Effector memory CD8-positive, alpha-beta T cell (primary cell): ENCODE measurements at regions not wholly inside any gene's neighbourhood (a gene's known extent, or its start where the extent isn't known, plus 50 kb on each side); places are given as distances from the start of the nearest gene placed in this dataset.

Experiments used
- ATAC-seq: fragments of 150-1000 bp; cut with Tn5 transposase; replicated peaks from 2 replicates; pipeline ENCODE4 v1.10.0; 2021; ENCODE audit warnings: mild to moderate bottlenecking, moderate library complexity
- DNase-seq, 3 experiments: peaks; one replicate each; pipeline ENCODE4 v3.0.0; 2021
- H3K27ac Mint-ChIP-seq, 2 donors: one replicate each; pipeline ENCODE4 v1.8.0; 2022; ENCODE audit warnings: mild to moderate bottlenecking in 2 of 2, mixed read lengths in 2 of 2, moderate library complexity in 2 of 2
- H3K27me3 Mint-ChIP-seq, 2 donors: one replicate each; pipeline ENCODE4 v1.8.0; 2022; ENCODE audit warnings: mixed read lengths in 2 of 2
- H3K36me3 Mint-ChIP-seq: one replicate; pipeline ENCODE4 v1.8.0; 2022; ENCODE audit warnings: mild to moderate bottlenecking, moderate library complexity, mixed read lengths; ENCODE audit not compliant: insufficient read depth
- H3K4me1 Mint-ChIP-seq, 2 donors: one replicate each; pipeline ENCODE4 v1.8.0; 2022; ENCODE audit warnings: low read depth in 2 of 2, mixed read lengths in 2 of 2
- H3K4me3 Mint-ChIP-seq, 2 donors: one replicate each; pipeline ENCODE4 v1.8.0; 2022; ENCODE audit warnings: mild to moderate bottlenecking in 2 of 2, mixed read lengths in 2 of 2, moderate library complexity in 2 of 2
- H3K9me3 Mint-ChIP-seq, 2 donors: one replicate each; pipeline ENCODE4 v1.8.0; 2022; ENCODE audit warnings: mixed read lengths in 2 of 2

GRCh38 chr16:50998411-50998810, 152.7 kb downstream of the SALL1 start:
- Mint-ChIP-seq H3K4me3 (no peak overlapping the region), H3K27ac (no peak overlapping the region), H3K36me3 (no peaks in the 10 kb centered on the region), H3K9me3 (peaks cover 0 to 8% of the 10 kb centered on the region in 2 donors), H3K4me1 (no peaks in the 10 kb centered on the region), H3K27me3 (peaks cover 0 to 12% of the 10 kb centered on the region in 2 donors)
- DNase-seq (no peak), ATAC-seq (no peak)

GRCh38 chr16:50997679-50998078, 153.4 kb downstream of the SALL1 start:
- DNase-seq: no peak
- Mint-ChIP-seq H3K9me3 (peaks cover 0 to 8% of the 10 kb centered on the region in 2 donors), H3K4me1 (no peaks in the 10 kb centered on the region)

GRCh38 chr16:50996830-50997186, 154.3 kb downstream of the SALL1 start:
- Mint-ChIP-seq H3K27ac (no peak overlapping the region), H3K4me3 (no peak overlapping the region), H3K9me3 (peaks cover 0 to 8% of the 10 kb centered on the region in 2 donors), H3K27me3 (peaks cover 0 to 12% of the 10 kb centered on the region in 2 donors), H3K36me3 (no peaks in the 10 kb centered on the region), H3K4me1 (no peaks in the 10 kb centered on the region)
- no peak for ATAC-seq
- no peak for DNase-seq

More at GRCh38 chr16:50997679-50998078, 153.4 kb downstream of the SALL1 start:
- H3K27ac Mint-ChIP-seq: no peak overlapping the region
- peaks cover 0 to 12% of the 10 kb centered on the region in 2 donors for H3K27me3 Mint-ChIP-seq
- ATAC-seq: no peak
- no peaks in the 10 kb centered on the region for H3K36me3 Mint-ChIP-seq
- no peak overlapping the region for H3K4me3 Mint-ChIP-seq

GRCh38 chr16:50996166-50996829, 154.8 kb downstream of the SALL1 start:
- H3K4me1 Mint-ChIP-seq: no peaks in the 10 kb centered on the region
- H3K36me3 Mint-ChIP-seq: no peaks in the 10 kb centered on the region
- H3K27ac Mint-ChIP-seq: no peak overlapping the region
- ATAC-seq (no peak), DNase-seq (no peak)
- peaks cover 0 to 12% of the 10 kb centered on the region in 2 donors for H3K27me3 Mint-ChIP-seq
- H3K9me3 Mint-ChIP-seq: peaks cover 0 to 8% of the 10 kb centered on the region in 2 donors
- H3K4me3 Mint-ChIP-seq: no peak overlapping the region

GRCh38 chr16:50994995-50995394, 156.1 kb downstream of the SALL1 start:
- peaks cover under 1 to 8% of the 10 kb centered on the region in 2 donors for H3K9me3 Mint-ChIP-seq
- H3K27ac Mint-ChIP-seq: no peak overlapping the region
- no peak overlapping the region for H3K4me3 Mint-ChIP-seq
- H3K27me3 Mint-ChIP-seq: peaks cover 0 to 12% of the 10 kb centered on the region in 2 donors
- ATAC-seq (no peak), DNase-seq (no peak)
- H3K4me1 Mint-ChIP-seq: no peaks in the 10 kb centered on the region
- no peaks in the 10 kb centered on the region for H3K36me3 Mint-ChIP-seq

- Mint-ChIP-seq H3K36me3 (no peaks in the 10 kb centered on the region), H3K4me1 (no peaks in the 10 kb centered on the region), H3K4me3 (no peak overlapping the region), H3K9me3 (peaks cover 7 to 13% of the 10 kb centered on the region in 2 donors), H3K27ac (no peak overlapping the region), H3K27me3 (peaks cover 0 to 3% of the 10 kb centered on the region in 2 donors)
- no peak for DNase-seq
- no peak for ATAC-seq
These were observed 158.6 kb downstream of the SALL1 start for GRCh38 chr16:50992350-50993032.

GRCh38 chr16:50991436-50991835, 159.6 kb downstream of the SALL1 start:
- ATAC-seq (no peak), DNase-seq (no peak)
- peaks cover 0 to 4% of the 10 kb centered on the region in 2 donors for H3K27me3 Mint-ChIP-seq
- no peaks in the 10 kb centered on the region for H3K4me1 Mint-ChIP-seq
- H3K4me3 Mint-ChIP-seq: no peak overlapping the region
- H3K36me3 Mint-ChIP-seq: no peaks in the 10 kb centered on the region
- no peak overlapping the region for H3K27ac Mint-ChIP-seq
- H3K9me3 Mint-ChIP-seq: peaks cover 10 to 14% of the 10 kb centered on the region in 2 donors

- ATAC-seq (no peak), DNase-seq (no peak)
- peaks cover 0 to 4% of the 10 kb centered on the region in 2 donors for H3K27me3 Mint-ChIP-seq
- H3K4me3 Mint-ChIP-seq: no peak overlapping the region
- no peaks in the 10 kb centered on the region for H3K36me3 Mint-ChIP-seq
- H3K27ac Mint-ChIP-seq: no peak overlapping the region
- H3K4me1 Mint-ChIP-seq: no peaks in the 10 kb centered on the region
- H3K9me3 Mint-ChIP-seq: peaks cover 10 to 14% of the 10 kb centered on the region in 2 donors
These were observed 160.1 kb downstream of the SALL1 start for GRCh38 chr16:50991006-50991405.

GRCh38 chr16:50989047-50989446, 162.0 kb downstream of the SALL1 start:
- H3K4me3 Mint-ChIP-seq: no peak overlapping the region
- no peak for DNase-seq

GRCh38 chr16:50988441-50988840, 162.6 kb downstream of the SALL1 start:
- DNase-seq (no peak), ATAC-seq (no peak)
- Mint-ChIP-seq H3K4me3 (no peak overlapping the region), H3K9me3 (peaks cover 6 to 10% of the 10 kb centered on the region in 2 donors), H3K27me3 (peaks cover 0 to 4% of the 10 kb centered on the region in 2 donors), H3K4me1 (no peaks in the 10 kb centered on the region), H3K27ac (no peak overlapping the region), H3K36me3 (no peaks in the 10 kb centered on the region)

More at GRCh38 chr16:50989047-50989446, 162.0 kb downstream of the SALL1 start:
- ATAC-seq: no peak
- H3K27ac Mint-ChIP-seq: no peak overlapping the region
- H3K9me3 Mint-ChIP-seq: peaks cover 6 to 10% of the 10 kb centered on the region in 2 donors
- peaks cover 0 to 4% of the 10 kb centered on the region in 2 donors for H3K27me3 Mint-ChIP-seq
- H3K36me3 Mint-ChIP-seq: no peaks in the 10 kb centered on the region
- no peaks in the 10 kb centered on the region for H3K4me1 Mint-ChIP-seq

GRCh38 chr16:50986453-50986852, 164.6 kb downstream of the SALL1 start:
- Mint-ChIP-seq H3K27ac (no peak overlapping the region), H3K4me3 (no peak overlapping the region), H3K27me3 (peaks cover 0 to 4% of the 10 kb centered on the region in 2 donors), H3K4me1 (no peaks in the 10 kb centered on the region), H3K36me3 (no peaks in the 10 kb centered on the region), H3K9me3 (peaks cover 6 to 10% of the 10 kb centered on the region in 2 donors)
- no peak for DNase-seq
- ATAC-seq: no peak

- ATAC-seq (no peak), DNase-seq (no peak)
- Mint-ChIP-seq H3K4me1 (no peaks in the 10 kb centered on the region), H3K27ac (no peak overlapping the region), H3K9me3 (peaks cover 6 to 10% of the 10 kb centered on the region in 2 donors), H3K27me3 (peaks cover 7 to 10% of the 10 kb centered on the region in 2 donors), H3K4me3 (no peak overlapping the region), H3K36me3 (no peaks in the 10 kb centered on the region)
These were observed 165.3 kb downstream of the SALL1 start for GRCh38 chr16:50985733-50986132.

GRCh38 chr16:50984688-50985087, 166.4 kb downstream of the SALL1 start:
- ATAC-seq (no peak), DNase-seq (no peak)
- peaks cover 9 to 10% of the 10 kb centered on the region in 2 donors for H3K27me3 Mint-ChIP-seq
- H3K36me3 Mint-ChIP-seq: no peaks in the 10 kb centered on the region
- H3K4me1 Mint-ChIP-seq: no peaks in the 10 kb centered on the region
- peaks cover 6 to 7% of the 10 kb centered on the region in 2 donors for H3K9me3 Mint-ChIP-seq
- H3K27ac Mint-ChIP-seq: no peak overlapping the region
- no peak overlapping the region for H3K4me3 Mint-ChIP-seq

- H3K36me3 Mint-ChIP-seq: no peaks in the 10 kb centered on the region
- H3K27ac Mint-ChIP-seq: no peak overlapping the region
- H3K27me3 Mint-ChIP-seq: peaks cover 9 to 10% of the 10 kb centered on the region in 2 donors
- ATAC-seq: no peak
- H3K4me3 Mint-ChIP-seq: no peak overlapping the region
- peaks cover 4% of the 10 kb centered on the region in 2 donors for H3K9me3 Mint-ChIP-seq
- DNase-seq: no peak
- no peaks in the 10 kb centered on the region for H3K4me1 Mint-ChIP-seq
These were observed 168.3 kb downstream of the SALL1 start for GRCh38 chr16:50982808-50983207.
